Mammary epithelial cell (primary cell): ENCODE measurements at regions not wholly inside any gene's neighbourhood (a gene's known extent, or its start where the extent isn't known, plus 50 kb on each side); places are given as distances from the start of the nearest gene placed in this dataset.

ENCODE experiments used
- CTCF ChIP-seq, 2 donors: IDR thresholded peaks in 1 of 2; conservative IDR thresholded peaks in 1 of 2; 2 replicates each; pipeline ENCODE4 v1.5.1; 2011 to 2012; ENCODE audit warnings: inconsistent platforms in 2 of 2, low read length in 2 of 2, mild to moderate bottlenecking in 2 of 2, control low read depth in 1 of 2, low read depth in 1 of 2; ENCODE audit not compliant: insufficient read depth in 1 of 2; ENCODE audit errors: extremely low read depth in 1 of 2
- EZH2 ChIP-seq: IDR thresholded peaks from 2 replicates; pipeline ENCODE4 v1.6.1; 2012; ENCODE audit warnings: low read length, inconsistent platforms, borderline replicate concordance

GRCh38 chr3:168314166-168314565, 218.4 kb upstream of the GOLIM4 start:
- TF ChIP-seq CTCF (conservative IDR thresholded peaks at IDR 0.05 in 1 of 2, IDR thresholded peaks at IDR 0.05 in 1 of 2; ENCODE audit: extremely low read depth in 1 of 2, insufficient read depth in 1 of 2, low read depth in 1 of 2, low read length in 2 of 2): no peak
- no peak for TF ChIP-seq EZH2
